ENCODE measurements at regions not wholly inside any gene's neighbourhood (a gene's known extent, or its start where the extent isn't known, plus 50 kb on each side); places are given as distances from the start of the nearest gene placed in this dataset.

- DNase-seq (ENCODE audit: extremely low spot score, unreplicated experiment), result no peak
- Mint-ChIP-seq H3K27ac (no peak overlapping the region), H3K4me1 (ENCODE audit: unreplicated experiment) (peaks cover 9% of the 10 kb centered on the region), H3K27me3 (no peaks in the 10 kb centered on the region), H3K9me3 (no peaks in the 10 kb centered on the region), H3K4me3 (no peak overlapping the region), H3K36me3 (no peaks in the 10 kb centered on the region)
- no peak for TF ChIP-seq CTCF (conservative IDR thresholded peaks at IDR 0.05)
Measured at GRCh38 chrX:21151051-21151450, 223.2 kb upstream of the CNKSR2 start.

DNA sequence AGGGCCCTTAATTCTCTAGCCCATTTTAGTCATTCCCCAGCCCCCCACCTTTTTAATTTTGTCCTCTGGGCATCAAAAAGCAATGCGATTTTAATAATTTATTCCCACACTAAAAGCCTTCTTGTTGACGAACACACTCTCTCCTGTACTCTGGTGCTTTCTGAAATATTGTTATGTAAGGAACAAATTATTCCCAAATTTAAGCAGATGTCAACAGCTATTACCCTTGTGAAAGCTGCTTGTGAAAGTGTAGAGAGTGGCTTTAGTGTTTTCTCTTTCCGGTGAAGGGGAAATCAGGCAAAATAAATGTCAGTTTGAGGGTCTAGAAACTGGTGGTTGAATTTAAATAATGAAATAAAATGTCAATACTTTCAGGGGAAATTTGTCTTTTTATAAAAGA is 221.2 kb upstream of the CNKSR2 start:
- H3K9me3 Mint-ChIP-seq, result no peaks in the 10 kb centered on the region
- no peaks in the 10 kb centered on the region for H3K36me3 Mint-ChIP-seq
- no peaks in the 10 kb centered on the region for H3K27me3 Mint-ChIP-seq
- H3K27ac Mint-ChIP-seq, result no peak overlapping the region
- peaks cover 9% of the 10 kb centered on the region for H3K4me1 Mint-ChIP-seq (ENCODE audit: unreplicated experiment)
- H3K4me3 Mint-ChIP-seq, result no peak overlapping the region
- no peak for TF ChIP-seq CTCF (conservative IDR thresholded peaks at IDR 0.05)
- DNase-seq (ENCODE audit: extremely low spot score, unreplicated experiment), result no peak

- DNase-seq (ENCODE audit: extremely low spot score, unreplicated experiment), result no peak
- H3K27ac Mint-ChIP-seq, result peak overlapping the region; percentile 18
Measured at GRCh38 chrX:21153503-21153902, 220.7 kb upstream of the CNKSR2 start.

DNA sequence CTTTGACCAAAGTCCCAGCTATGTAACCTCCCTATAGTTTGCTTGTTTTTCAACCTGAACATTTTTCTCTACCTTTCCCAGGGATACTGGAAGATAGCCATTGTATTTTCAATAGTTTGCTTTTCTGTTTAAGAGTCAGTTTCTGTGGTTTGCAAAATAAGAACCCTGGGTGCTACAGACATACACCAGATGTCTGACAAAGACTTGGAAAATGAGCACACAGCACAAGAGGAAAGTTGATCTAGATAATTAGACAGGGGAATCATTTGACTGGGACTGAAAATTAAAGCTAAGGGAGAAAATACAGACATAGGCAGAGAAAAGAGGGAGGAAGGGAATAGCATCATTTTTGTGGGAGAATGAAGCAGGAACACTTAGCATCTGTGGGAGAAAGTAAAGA is 218.3 kb upstream of the CNKSR2 start:
- Mint-ChIP-seq H3K27me3 (no peaks in the 10 kb centered on the region), H3K9me3 (no peaks in the 10 kb centered on the region), H3K4me3 (no peak overlapping the region), H3K36me3 (no peaks in the 10 kb centered on the region), H3K4me1 (ENCODE audit: unreplicated experiment) (peaks cover 9% of the 10 kb centered on the region), H3K27ac (no peak overlapping the region)
- no peak for TF ChIP-seq CTCF (conservative IDR thresholded peaks at IDR 0.05)
- DNase-seq (ENCODE audit: extremely low spot score, unreplicated experiment), result no peak

More at GRCh38 chrX:21153503-21153902, 220.7 kb upstream of the CNKSR2 start:
- Mint-ChIP-seq H3K9me3 (no peaks in the 10 kb centered on the region), H3K4me3 (no peak overlapping the region), H3K27me3 (no peaks in the 10 kb centered on the region), H3K4me1 (ENCODE audit: unreplicated experiment) (peaks cover 9% of the 10 kb centered on the region), H3K36me3 (no peaks in the 10 kb centered on the region)
- no peak for TF ChIP-seq CTCF (conservative IDR thresholded peaks at IDR 0.05)

DNA sequence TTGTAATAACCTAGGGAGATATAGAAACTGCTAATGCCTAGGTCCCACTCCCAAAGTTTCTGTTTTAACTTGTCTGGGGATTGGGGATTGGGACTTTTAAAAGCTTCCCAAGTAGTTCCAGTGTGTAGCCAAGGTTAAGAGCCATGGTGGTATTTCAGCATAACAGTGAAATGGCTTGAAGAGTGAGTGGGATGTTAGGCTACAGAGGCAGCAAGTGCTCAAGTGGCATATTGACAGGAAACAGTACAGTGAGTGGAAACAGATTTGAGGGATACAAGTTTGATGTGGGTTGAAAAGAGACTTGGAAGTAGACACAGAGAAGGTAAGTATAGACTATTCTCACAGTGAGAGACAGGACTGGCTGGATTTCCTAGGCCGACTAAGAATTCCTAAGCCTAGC is 217.6 kb upstream of the CNKSR2 start:
- DNase-seq (ENCODE audit: extremely low spot score, unreplicated experiment), result no peak
- no peak overlapping the region for H3K27ac Mint-ChIP-seq
- H3K4me1 Mint-ChIP-seq (ENCODE audit: unreplicated experiment), result peaks cover 9% of the 10 kb centered on the region

More for the DNA sequence above, 217.6 kb upstream of the CNKSR2 start:
- Mint-ChIP-seq H3K9me3 (no peaks in the 10 kb centered on the region), H3K4me3 (no peak overlapping the region), H3K36me3 (no peaks in the 10 kb centered on the region), H3K27me3 (no peaks in the 10 kb centered on the region)
- TF ChIP-seq CTCF (conservative IDR thresholded peaks at IDR 0.05), result no peak
